CD4-positive, alpha-beta T cell treated with Interleukin-2 at 100 ng/mL for 4 hours (primary cell): ENCODE measurements at regions not wholly inside any gene's neighbourhood (a gene's known extent, or its start where the extent isn't known, plus 50 kb on each side); places are given as distances from the start of the nearest gene placed in this dataset.

ENCODE experiments used
- DNase-seq: peaks from one replicate; pipeline ENCODE4 v3.0.0-alpha.2; 2020; ENCODE audit warnings: low spot score

- DNase-seq = no peak
Observed at GRCh38 chr16:51391798-51392511, 240.9 kb upstream of the SALL1 start.

GRCh38 chr16:51390877-51391276 is 239.8 kb upstream of the SALL1 start:
- DNase-seq = no peak

DNA sequence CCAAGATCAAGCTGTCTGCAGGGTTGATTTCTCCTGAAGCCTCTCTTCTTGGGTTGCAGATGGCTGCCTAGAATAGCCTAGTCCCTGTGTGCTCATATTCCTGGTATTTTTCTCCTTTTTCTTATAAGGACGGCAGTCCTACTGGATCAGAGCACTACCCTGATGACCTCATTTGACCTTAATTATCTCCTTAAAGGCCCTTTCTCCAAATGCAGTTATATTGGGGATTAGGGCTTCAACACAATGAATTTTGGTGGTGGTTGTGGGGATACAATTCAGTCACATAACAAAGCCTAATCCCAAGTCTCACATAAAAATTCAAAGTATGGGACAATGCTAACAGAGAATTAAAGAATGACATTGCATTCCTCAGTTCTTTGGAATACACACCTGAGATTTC is 238.8 kb upstream of the SALL1 start:
- DNase-seq = no peak

GRCh38 chr16:51388516-51388951 is 237.5 kb upstream of the SALL1 start:
- no peak for DNase-seq

DNA sequence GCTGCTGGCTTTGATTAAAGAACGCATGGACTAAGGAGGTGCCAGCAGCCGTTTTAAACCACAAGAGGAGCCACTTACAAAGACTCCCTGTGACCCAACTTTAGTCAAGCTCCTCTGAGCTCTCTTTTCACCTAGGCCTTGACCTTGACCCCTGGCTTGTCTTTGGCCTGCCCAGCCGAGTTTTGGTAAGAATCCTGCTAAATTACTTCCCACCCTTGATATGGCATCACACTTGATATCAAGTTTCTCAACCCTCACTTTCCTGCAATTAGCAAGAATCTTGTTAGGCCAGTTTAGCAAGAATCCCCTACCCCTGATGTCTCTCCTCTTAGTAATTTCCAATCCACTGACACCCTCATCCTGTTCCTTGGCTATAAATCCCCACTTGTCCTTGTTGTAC is 232.8 kb upstream of the SALL1 start:
- no peak for DNase-seq

DNA sequence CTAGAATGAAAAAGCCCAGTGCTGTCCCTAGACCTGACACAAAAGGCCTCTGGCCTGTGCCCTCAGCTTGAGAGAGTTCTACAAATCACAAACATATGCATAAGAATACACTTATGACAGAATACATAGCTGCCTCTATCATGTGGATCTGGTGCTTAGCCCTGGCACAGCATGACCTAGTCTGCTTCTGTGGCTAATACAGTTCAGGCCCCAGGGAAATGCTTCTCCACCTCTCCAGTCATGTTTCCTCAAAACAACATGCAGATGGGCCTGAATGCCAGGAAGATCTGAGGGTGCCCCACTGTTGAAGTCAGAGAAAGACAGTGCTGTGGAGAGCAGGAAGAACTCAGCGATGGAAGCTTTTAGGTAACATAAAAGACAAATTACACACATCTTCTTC is 231.9 kb upstream of the SALL1 start:
- DNase-seq = no peak

DNA sequence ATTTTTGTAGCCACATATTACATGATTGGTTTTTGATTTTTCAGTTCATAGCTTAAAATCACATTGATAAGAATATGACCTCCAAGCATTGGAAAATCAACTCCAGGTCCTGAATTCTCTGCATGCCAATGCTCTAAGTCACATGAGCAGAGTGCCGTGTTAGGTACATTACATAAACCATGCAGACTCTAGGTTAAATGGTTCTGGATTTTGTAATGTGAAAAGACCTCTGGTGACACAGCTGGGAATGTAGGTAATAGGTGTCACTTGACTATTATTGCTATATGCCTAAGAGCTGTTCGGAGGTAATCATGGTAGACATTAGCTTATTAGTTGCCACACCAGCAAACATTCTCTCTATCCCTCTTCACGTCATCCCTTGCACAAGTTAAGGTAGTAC is 231.1 kb upstream of the SALL1 start:
- no peak for DNase-seq

DNA sequence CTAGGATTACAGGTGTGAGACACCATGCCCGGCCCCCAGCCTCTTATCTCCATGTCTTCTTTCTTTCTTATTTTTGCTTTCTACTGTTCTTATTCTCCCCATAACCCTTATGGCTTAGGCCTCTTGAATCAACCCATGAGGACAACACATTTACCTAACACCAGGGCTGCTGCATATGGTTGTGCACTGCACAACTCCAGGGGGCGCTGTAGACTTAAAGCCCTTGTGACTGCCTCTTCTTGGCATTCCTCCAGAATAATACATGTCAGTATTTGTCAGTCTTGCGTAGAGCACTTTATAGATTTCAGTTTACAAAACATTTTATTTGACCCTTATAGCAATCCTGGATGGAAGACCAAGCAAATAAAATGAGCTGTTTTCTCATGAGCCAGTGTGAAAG is 225.0 kb upstream of the SALL1 start:
- no peak for DNase-seq

DNA sequence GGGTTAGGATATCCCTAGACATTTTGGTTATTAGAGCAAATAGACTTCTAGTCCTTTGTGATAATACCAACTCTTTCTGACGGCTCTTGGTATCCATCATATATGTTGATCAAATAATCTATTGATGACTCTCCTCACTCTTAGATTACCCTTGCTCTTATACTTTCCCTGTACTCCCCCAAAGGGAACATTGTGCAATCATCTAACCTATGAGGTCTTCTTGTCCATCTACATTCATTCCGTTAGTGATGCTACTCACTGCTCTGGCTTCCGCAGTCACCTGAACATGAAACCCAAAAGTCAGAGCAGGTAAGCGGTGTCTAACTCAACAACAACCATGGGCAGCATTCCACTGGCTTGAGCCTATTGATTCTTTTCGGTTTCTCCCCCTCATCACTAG is 223.7 kb upstream of the SALL1 start:
- no peak for DNase-seq

DNA sequence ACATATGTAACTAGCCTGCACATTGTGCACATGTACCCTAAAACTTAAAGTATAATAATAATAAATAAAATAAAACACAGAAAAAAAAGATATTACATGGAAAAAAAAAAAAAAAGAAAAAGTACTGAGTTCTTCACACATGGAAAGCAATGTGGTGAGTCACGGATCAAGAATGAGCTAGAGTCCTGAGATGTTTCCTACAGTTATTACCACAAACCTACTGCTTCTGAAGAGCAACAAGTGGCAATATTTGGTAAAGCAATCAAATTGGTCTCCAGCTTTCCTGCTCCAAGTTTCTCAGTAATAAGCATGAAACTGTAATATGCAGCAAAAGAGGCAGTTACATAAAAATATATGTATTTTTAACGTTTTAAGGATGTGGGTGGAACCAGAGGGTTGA is 223.3 kb upstream of the SALL1 start:
- DNase-seq = no peak

GRCh38 chr16:51365715-51366114 is 214.6 kb upstream of the SALL1 start:
- no peak for DNase-seq

GRCh38 chr16:51359141-51359955 is 208.3 kb upstream of the SALL1 start:
- DNase-seq = no peak

DNA sequence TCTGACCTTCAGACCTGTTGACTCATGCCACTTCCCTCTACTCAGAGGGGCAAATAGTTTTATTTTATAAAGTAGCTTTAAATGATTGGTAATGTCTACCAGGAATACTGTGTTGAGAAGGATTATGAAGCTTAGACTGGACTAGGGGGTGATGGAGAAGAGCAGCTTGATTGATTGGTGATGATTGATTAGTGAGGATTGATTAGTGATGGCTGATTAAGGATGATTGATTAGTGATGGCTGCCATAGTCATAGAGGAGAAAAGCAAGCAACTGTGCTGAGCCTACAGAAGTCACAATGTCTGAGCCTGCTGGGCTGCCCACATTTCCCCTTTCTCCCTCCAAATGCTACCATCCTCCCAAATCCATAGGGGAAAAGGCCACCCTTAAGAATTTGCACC is 206.8 kb upstream of the SALL1 start:
- no peak for DNase-seq

DNA sequence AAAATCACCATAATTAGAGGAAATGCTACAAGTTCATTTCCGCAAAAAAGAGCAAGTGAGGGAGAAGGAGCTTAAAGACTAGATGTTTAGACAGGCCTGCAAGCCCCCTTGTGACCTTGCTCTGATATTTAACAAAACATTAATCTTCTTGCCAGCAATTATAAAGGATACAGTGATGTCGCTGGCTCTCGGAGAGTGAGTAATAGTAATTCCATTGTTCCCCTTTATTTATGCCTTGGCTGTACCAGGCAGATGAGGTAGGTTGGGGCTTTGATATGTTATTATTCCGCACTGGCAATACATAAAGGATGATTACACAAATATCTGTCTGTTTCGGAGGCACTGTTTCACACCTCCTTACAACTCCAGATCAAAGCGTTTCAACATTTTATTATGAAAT is 204.8 kb upstream of the SALL1 start:
- DNase-seq = no peak

DNA sequence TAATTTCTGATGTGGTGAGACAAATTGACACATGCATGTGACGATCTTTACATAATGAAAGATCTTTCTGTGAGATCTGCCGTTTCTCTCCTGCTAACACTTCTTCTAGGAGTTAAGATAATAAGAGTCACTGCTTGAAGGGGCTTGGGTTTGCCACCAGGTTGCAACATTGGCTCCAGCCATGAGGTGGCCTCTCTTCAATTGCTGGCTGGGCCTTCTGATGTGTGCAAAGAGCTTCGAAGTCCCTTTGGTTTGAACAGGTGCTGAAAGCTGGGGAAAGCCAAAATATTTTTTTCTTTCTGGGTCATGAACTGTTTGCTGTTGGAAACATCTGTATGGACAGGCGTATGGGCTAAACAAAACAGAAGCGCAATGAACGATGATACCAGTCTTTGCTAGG is 204.1 kb upstream of the SALL1 start:
- no peak for DNase-seq

DNA sequence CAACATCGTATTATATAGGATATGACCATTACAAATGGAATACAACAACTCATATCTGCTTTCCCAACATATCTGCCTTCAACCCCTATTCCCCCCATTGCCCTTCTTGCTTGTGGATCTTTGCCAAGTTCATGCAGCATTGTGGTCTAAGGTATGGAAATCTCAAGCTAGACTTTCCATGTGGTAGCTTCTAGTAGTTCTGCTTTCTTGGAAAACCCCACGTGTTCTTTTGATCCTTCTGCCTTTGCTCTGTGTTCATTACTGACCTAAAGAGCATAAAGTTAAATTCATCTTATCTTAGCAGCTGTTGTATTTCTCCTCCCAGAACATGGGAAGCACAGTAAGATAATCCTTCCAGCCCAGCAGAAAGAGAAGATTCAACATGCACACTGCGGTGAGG is 202.0 kb upstream of the SALL1 start:
- no peak for DNase-seq

GRCh38 chr16:51349626-51350025 is 198.6 kb upstream of the SALL1 start:
- DNase-seq = no peak

GRCh38 chr16:51343411-51343810 is 192.3 kb upstream of the SALL1 start:
- no peak for DNase-seq

- no peak for DNase-seq
Observed at GRCh38 chr16:51341204-51341603, 190.1 kb upstream of the SALL1 start.

DNA sequence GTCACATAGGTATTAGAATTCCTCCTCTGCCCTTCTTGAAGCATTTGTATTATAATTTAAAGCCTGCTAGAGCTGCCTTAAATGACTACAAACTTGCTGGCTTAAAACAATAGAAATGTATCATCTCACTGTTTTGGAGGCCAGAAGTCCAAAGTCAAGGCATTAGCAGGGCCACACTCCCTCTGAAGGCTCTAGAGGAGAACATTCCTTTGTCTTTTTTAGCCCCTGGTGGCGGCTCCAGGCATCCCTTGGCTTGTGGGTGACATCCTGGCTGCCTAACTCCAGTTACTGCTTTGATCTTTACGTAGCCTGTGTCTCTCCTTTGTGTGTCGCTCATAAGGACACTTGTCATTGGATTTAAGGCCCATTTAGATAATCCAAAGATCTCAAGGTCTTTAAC is 186.6 kb upstream of the SALL1 start:
- no peak for DNase-seq

DNA sequence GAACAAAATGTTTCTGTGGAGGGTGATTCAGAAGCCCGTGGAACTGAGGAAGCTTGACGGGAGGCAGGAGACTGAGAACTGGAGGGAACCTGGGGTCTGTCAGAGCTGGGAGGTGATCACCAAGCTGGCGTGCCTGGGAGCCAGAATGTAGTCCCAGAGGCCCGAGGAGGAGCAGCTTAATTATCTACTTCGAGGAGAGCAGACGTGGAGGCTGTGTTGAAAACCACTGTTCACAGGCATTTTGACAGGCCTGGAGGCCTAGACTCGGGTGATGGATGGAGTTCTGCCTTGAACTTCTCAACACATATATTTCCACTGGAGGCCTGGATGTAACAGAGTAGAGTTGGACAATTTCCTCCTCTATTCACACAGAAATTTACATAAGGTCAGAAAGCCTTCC is 177.7 kb upstream of the SALL1 start:
- no peak for DNase-seq

DNA sequence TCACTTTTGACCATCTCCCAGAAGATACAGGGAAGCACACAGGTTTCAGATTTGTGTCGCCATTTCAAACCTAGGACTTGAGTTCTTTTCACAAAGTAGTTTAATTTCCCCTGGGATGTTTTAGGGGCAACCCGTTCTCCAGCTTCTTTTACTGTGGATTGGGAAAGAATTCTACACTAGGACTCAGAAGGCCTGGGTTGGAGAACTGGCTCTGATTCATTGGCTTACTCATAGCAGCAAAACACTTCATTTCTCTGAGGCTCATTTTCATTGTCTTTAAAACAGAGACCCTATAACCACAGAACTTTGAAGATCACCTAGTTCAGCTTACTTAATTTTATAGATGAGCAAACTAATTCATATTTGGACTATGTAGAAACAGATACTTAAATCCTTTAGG is 175.9 kb upstream of the SALL1 start:
- DNase-seq = no peak

GRCh38 chr16:51326131-51326856 is 175.2 kb upstream of the SALL1 start:
- DNase-seq = no peak
